Spinal cord (tissue), 9 donors: ENCODE measurements at regions not wholly inside any gene's neighbourhood (a gene's known extent, or its start where the extent isn't known, plus 50 kb on each side); places are given as distances from the start of the nearest gene placed in this dataset.

ENCODE experiments used
- DNase-seq, 6 donors: peaks; one replicate each; pipeline versions ENCODE4 v3.0.0 to v3.0.0-alpha.2; 2013 to 2015; ENCODE audit warnings: low spot score in 6 of 6, low read depth in 4 of 6
- H3K27ac ChIP-seq: one replicate; pipeline ENCODE4 v1.5.1; 2013; ENCODE audit warnings: low read depth, low read length, control low read depth
- H3K27me3 ChIP-seq: one replicate; pipeline ENCODE4 v1.6.1; 2013; ENCODE audit warnings: low read length; ENCODE audit not compliant: control insufficient read depth, insufficient read depth
- H3K36me3 ChIP-seq: one replicate; pipeline ENCODE4 v1.6.1; 2013; ENCODE audit warnings: low read length; ENCODE audit not compliant: control insufficient read depth, insufficient read depth
- H3K4me1 ChIP-seq: one replicate; pipeline ENCODE4 v1.6.1; 2013; ENCODE audit warnings: low read length; ENCODE audit not compliant: control insufficient read depth, insufficient read depth
- H3K4me3 ChIP-seq: one replicate; pipeline ENCODE4 v1.5.1; 2013; ENCODE audit warnings: low read depth, low read length, control low read depth
- H3K9me3 ChIP-seq: one replicate; pipeline ENCODE4 v1.6.1; 2013; ENCODE audit warnings: low read length; ENCODE audit not compliant: control insufficient read depth, insufficient read depth
- WGBS: methylation state at CpG from one replicate; pipeline ENCODE4 v1.1.5; 2013; ENCODE audit warnings: missing lambda C conversion rate; ENCODE audit not compliant: insufficient coverage; 5-methylcytosine and 5-hydroxymethylcytosine counted together
- donor health status: healthy.

DNA sequence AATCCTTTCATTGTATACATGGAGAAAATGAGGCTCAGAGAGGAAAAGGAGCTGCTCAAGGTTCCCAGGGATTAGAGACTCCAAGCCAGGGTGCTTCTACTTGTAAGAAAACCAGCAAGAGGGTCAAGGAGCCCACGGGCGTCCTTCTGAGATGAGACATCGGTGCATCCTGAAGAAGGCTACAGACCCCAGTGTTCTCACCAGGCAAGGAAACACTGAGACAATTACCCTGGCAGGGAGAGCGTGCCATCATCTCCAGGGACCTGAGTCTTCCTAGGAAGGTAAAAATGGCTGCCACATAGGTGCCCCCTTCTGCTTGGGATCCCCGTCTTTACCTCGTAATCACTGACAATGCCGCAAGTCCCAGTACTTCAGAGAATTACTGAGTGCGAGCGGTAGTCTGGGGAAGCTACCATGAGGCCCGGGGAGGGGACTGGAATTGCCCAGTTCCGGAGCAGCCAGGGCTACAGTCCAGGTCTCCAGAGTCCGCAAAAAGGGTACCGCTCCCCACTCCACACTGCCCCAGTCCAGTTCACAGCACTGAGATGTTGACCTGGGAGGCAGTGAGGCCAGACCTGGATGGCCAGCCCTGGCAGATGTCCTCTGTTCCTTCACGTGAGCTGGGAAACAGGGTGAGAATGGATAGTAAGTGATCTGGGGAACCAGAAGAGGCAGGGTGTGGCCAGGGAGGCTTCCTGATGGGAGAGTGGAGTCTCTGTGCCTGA, 164.7 kb upstream of the SMAD3 start:
- Histone ChIP-seq H3K4me1 (peaks cover 7% of the 10 kb centered on the region), H3K4me3 (no peak overlapping the region), H3K9me3 (no peaks in the 10 kb centered on the region), H3K27ac (no peak overlapping the region), H3K27me3 (no peaks in the 10 kb centered on the region), H3K36me3 (no peaks in the 10 kb centered on the region)
- DNase-seq = no peak
- 93% methylated on average over 14 of the region's 14 CpGs for WGBS

DNA sequence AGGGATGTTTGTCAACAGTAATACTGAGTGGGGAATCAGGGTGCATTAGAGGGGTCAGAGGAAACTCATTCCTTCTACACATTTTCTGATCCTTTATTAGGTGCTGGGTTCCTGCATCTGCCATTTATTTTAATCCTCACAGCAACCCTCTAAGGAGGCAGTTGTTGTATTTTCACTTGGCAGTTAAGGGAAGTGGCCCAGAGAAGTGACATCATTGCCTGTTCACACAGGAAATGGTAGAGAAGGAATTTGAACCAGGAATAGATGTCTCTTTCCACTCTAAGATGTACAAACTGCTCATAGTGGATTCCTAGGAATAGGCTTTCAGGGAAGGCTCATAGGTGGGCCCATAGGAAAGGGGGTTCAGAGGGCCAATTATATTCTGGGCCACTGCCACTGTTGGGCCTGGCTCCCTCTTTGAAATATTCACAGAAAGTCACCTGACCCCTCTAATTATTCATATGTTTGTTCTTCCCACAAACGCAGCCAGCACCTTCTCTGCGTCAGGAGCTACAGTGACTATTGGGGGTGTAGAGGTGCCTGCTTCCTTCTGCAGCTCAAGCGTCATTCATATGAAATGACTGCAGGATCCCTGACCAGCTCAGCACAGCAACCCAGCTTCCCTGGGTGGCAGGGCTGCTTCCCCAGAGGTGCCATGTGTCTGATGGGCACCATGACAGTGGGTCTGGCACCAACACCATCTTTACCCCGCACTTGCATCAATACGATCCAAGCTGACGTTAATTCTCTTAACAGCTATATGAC, 163.9 kb upstream of the SMAD3 start:
- no peak overlapping the region for H3K4me3 ChIP-seq
- peaks cover 10% of the 10 kb centered on the region for H3K4me1 ChIP-seq
- no peaks in the 10 kb centered on the region for H3K27me3 ChIP-seq
- no peaks in the 10 kb centered on the region for H3K9me3 ChIP-seq
- 87% methylated on average over 2 of the region's 6 CpGs for WGBS
- DNase-seq = no peak
- no peaks in the 10 kb centered on the region for H3K36me3 ChIP-seq
- no peak overlapping the region for H3K27ac ChIP-seq

DNA sequence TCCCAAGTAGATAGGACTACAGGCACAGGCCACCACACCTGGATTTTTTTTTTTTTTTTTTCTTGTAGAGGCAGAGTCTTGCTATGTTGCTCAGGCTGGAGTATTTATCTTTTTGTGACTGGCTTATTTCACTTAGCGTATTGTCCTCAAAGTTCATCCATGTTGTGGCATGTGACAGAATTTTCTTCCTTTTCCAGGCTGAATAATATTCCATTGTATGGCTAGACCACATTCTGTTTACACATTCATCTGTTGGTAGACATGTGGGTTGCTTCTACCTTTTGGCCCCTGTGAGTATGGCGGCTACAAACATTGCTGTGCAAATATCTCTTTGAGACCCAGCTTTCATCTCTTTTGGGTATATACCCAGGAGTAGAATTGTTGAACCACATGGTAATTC, 160.2 kb upstream of the SMAD3 start:
- no CpG with 5 or more reads among the region's 2 CpGs for WGBS
- H3K4me1 ChIP-seq = peaks cover 29% of the 10 kb centered on the region
- H3K36me3 ChIP-seq = no peaks in the 10 kb centered on the region
- H3K27ac ChIP-seq = no peak overlapping the region
- no peaks in the 10 kb centered on the region for H3K27me3 ChIP-seq
- H3K4me3 ChIP-seq = no peak overlapping the region
- H3K9me3 ChIP-seq = no peaks in the 10 kb centered on the region
- no peak for DNase-seq

DNA sequence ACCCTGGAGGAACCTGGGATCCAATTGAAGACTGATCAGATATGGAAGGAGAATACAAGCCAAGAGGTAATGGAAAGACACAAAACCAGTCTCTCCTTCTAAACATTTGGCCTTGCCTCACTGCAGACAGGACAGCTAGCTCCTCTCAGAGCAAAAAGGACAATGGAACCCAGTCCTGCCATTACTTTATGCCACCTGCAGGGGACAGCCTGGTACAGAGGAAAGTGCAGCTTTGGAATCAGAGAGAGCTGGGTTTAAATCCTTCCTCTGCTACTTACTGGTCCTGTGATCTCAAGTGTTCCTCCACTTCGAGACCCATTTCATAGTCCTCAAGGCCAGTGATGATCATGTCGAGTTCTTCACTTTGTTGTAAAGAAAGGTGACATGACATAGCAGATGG, 159.4 kb upstream of the SMAD3 start:
- DNase-seq = peak in 1 of 6 donors; percentile 37
- H3K4me3 ChIP-seq = no peak overlapping the region
- H3K9me3 ChIP-seq = no peaks in the 10 kb centered on the region
- peaks cover 30% of the 10 kb centered on the region for H3K4me1 ChIP-seq
- no peak overlapping the region for H3K27ac ChIP-seq
- no CpG with 5 or more reads among the region's 2 CpGs for WGBS
- no peaks in the 10 kb centered on the region for H3K27me3 ChIP-seq
- no peaks in the 10 kb centered on the region for H3K36me3 ChIP-seq

DNA sequence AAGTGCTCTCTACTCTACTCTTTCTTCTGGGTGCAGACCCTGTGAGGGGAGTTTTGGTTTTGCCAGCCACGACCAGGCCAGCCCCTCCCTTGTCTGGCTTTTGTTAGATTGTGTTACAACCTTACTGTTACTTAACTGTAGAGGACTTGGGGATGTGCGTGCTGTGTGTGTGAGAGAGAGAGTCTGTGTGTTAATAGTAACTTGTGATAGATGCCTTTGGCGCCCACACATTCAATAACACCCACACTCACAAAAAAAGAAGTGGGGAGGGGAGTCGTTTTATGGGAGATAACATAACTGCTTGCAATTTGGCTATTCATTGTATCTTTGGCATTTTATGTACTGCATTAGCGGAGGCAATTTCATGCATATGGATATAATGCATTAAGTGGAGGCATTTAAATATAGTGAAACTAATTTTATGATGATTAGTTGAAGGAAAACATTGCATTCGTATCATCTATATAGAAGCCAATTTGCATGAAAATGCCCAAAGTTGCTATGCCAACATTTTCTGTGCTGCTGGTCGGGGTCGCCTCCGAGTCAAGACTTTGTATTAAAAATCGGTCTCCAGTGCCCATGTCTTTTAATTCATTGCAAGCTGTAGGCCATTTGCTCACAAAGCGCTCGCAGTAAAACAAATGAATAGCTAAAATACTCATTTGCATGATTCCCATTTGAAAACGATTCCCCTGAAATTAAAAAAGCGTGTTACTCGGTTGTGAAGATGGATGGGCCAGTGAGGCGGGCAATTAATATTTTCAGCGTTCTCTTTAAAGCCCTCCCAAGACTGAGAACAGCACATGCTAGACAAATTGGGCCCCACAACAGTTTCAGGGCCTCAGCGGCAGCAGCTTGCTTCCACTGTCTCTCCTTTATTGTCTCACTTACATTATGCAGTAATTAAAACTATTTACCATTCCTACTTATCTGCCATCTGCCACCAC, 158.5 kb upstream of the SMAD3 start:
- peak in 2 of 6 donors; percentile 71 to 97 for DNase-seq
- no peaks in the 10 kb centered on the region for H3K9me3 ChIP-seq
- H3K27me3 ChIP-seq = peaks cover 2% of the 10 kb centered on the region
- H3K4me1 ChIP-seq = peaks cover 37% of the 10 kb centered on the region
- no peak overlapping the region for H3K4me3 ChIP-seq
- no peaks in the 10 kb centered on the region for H3K36me3 ChIP-seq
- WGBS = 17% methylated on average over 9 of the region's 18 CpGs
- H3K27ac ChIP-seq = no peak overlapping the region

DNA sequence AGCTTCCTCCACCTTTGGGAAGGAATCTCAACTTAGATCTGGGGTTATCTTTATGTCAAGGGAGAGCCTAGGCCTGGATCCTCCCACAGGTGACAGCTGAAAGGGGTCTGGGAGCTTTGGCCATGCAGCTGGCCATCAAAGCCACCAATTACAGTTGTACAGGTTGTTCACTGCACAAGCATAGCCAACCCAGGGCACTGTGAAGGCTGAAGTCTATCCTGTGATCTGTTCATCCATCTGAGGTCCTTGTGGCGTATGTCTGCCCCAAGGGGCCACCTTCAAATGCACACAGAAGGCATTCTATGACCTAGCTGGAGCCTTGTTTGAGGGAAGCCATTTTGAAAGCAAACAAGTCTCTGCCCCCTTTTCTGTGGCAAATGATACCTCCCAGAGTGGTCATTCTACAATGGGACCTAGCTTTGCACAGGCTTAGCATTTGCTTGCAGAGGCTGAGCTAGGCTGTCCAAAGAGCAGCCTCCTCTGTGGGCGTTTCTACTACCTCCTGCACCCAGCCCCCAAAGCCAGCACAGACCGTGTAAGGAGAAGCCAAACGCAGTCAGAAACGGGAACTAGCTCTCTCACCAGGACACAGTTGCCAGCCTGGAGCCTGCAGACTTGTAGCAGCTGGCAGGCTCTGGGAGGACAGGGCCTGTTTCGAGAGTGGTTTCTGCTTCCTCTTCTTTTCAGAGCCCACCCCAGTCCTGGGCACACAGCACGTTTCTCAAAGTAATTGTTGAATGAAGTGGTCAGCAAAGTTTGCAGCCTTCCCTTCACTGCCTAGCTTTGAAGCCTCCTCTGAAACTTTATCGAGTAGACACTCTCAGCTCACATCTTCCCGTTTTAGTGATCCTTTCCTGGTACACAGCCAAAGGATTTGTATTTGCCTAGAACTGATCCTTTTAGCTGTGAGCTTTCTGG, 157.3 kb upstream of the SMAD3 start:
- Histone ChIP-seq H3K27me3 (peaks cover 2% of the 10 kb centered on the region), H3K36me3 (no peaks in the 10 kb centered on the region), H3K4me1 (peaks cover 37% of the 10 kb centered on the region), H3K27ac (peak overlapping the region; percentile 1), H3K9me3 (no peaks in the 10 kb centered on the region), H3K4me3 (no peak overlapping the region)
- 46% methylated on average over 8 of the region's 9 CpGs for WGBS
- peak in 2 of 6 donors; percentile 63 to 74 for DNase-seq

DNA sequence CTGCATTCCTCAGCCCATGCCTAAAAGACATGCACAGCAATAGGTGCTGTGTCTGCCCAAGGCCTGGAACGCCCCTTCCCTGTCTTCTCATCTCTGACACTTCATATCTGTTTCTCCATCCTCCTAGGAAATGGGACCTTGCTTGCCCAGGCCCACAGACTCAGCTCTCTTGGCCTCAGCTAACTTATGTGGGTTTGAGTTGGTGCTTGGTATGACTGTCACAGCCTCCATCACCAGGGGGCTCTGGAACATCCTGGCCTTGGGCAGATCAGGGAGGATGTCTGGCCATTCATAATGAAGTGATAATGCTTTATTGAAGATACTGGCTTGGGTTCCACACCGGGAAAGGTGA, 156.7 kb upstream of the SMAD3 start:
- H3K27me3 ChIP-seq = peaks cover 2% of the 10 kb centered on the region
- no peak for DNase-seq
- H3K4me1 ChIP-seq = peaks cover 37% of the 10 kb centered on the region
- no peaks in the 10 kb centered on the region for H3K36me3 ChIP-seq
- H3K4me3 ChIP-seq = no peak overlapping the region
- H3K9me3 ChIP-seq = no peaks in the 10 kb centered on the region
- H3K27ac ChIP-seq = no peak overlapping the region
- 73% methylated on average over 2 of the region's 2 CpGs for WGBS

DNA sequence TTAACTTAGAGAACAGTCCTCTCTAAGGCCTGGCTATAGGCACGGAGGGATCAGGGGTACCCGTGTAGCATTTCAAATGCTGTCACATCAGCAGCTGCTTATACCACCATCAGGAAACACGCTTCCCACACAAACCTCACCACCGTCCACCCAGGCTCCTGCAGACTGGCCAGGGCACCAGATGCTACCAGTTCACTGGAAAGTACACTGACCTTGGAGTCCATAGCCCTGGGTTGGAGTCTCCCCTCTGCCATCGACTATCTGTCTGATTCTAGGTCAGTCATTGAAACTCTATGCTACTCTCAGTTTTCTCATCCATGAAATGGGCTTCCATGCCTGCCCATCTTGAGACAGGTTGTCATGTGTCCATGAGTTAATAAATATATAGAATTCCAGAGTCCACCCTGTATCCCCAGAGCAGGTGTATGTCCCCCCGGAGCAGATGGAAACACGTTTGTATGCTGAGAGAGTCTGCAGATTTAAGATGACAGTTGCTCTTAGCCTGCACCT, 156.0 kb upstream of the SMAD3 start:
- Histone ChIP-seq H3K36me3 (no peaks in the 10 kb centered on the region), H3K27ac (no peak overlapping the region), H3K4me1 (peaks cover 37% of the 10 kb centered on the region), H3K4me3 (no peak overlapping the region), H3K9me3 (no peaks in the 10 kb centered on the region), H3K27me3 (peaks cover 2% of the 10 kb centered on the region)
- WGBS = 88% methylated on average over 6 of the region's 7 CpGs
- no peak for DNase-seq
